ENCODE measurements at regions not wholly inside any gene's neighbourhood (a gene's known extent, or its start where the extent isn't known, plus 50 kb on each side); places are given as distances from the start of the nearest gene placed in this dataset.

- TF ChIP-seq MAX (IDR thresholded peaks at IDR 0.05) (no peak), EZH2phosphoT487 (IDR thresholded peaks at IDR 0.05; ENCODE audit: borderline replicate concordance) (no peak), SIN3A (IDR thresholded peaks at IDR 0.05; ENCODE audit: low read depth) (no peak), POLR2A (IDR thresholded peaks at IDR 0.05; ENCODE audit: borderline replicate concordance, extremely low read depth, insufficient read depth, insufficient read length) (no peak), JUND (IDR thresholded peaks at IDR 0.05) (no peak), ELF1 (IDR thresholded peaks at IDR 0.05; ENCODE audit: borderline replicate concordance, low read depth) (no peak), CTCF (IDR thresholded peaks at IDR 0.05 in 2 of 3, conservative IDR thresholded peaks at IDR 0.05 in 1 of 3; ENCODE audit: borderline replicate concordance in 1 of 3, insufficient read depth in 1 of 3, low read depth in 2 of 3, low read length in 2 of 3) (no peak), RAD21 (IDR thresholded peaks at IDR 0.05; ENCODE audit: low read depth) (no peak), POLR2AphosphoS5 (IDR thresholded peaks at IDR 0.05; ENCODE audit: low read depth, low read length) (no peak), CEBPB (IDR thresholded peaks at IDR 0.05; ENCODE audit: low read depth) (no peak)
Observed at GRCh38 chr5:110088676-110089436, 399.1 kb downstream of the MAN2A1 start.
